CD4-positive, alpha-beta T cell treated with Interleukin-17A for 1 hour (primary cell): ENCODE measurements at regions not wholly inside any gene's neighbourhood (a gene's known extent, or its start where the extent isn't known, plus 50 kb on each side); places are given as distances from the start of the nearest gene placed in this dataset.

Experiments
- DNase-seq: peaks from one replicate; pipeline ENCODE4 v3.0.0-alpha.2; 2020

- DNase-seq = no peak
These were observed 364.9 kb upstream of the CADM1 start for GRCh38 chr11:115869131-115869530.

GRCh38 chr11:115860246-115860645 lies 356.0 kb upstream of the CADM1 start:
- no peak for DNase-seq

- no peak for DNase-seq
These were observed 344.4 kb upstream of the CADM1 start for GRCh38 chr11:115848611-115849010.

- DNase-seq = no peak
These were observed 343.9 kb upstream of the CADM1 start for GRCh38 chr11:115848080-115848479.

- no peak for DNase-seq
These were observed 341.7 kb upstream of the CADM1 start for GRCh38 chr11:115845872-115846271.

GRCh38 chr11:115843685-115844084 lies 339.5 kb upstream of the CADM1 start:
- DNase-seq = no peak

- DNase-seq = no peak
These were observed 338.9 kb upstream of the CADM1 start for GRCh38 chr11:115843111-115843510.

- DNase-seq = no peak
These were observed 315.8 kb upstream of the CADM1 start for GRCh38 chr11:115820026-115820425.

- DNase-seq = no peak
These were observed 314.8 kb upstream of the CADM1 start for GRCh38 chr11:115819014-115819413.

- DNase-seq = no peak
These were observed 313.7 kb upstream of the CADM1 start for GRCh38 chr11:115817844-115818468.

GRCh38 chr11:115808351-115808940 lies 304.2 kb upstream of the CADM1 start:
- DNase-seq = no peak

GRCh38 chr11:115806056-115806455 lies 301.8 kb upstream of the CADM1 start:
- DNase-seq = no peak

GRCh38 chr11:115803073-115803740 lies 299.0 kb upstream of the CADM1 start:
- no peak for DNase-seq

- no peak for DNase-seq
These were observed 298.4 kb upstream of the CADM1 start for GRCh38 chr11:115802641-115803040.

GRCh38 chr11:115792903-115793302 lies 288.7 kb upstream of the CADM1 start:
- DNase-seq = no peak

GRCh38 chr11:115787302-115787701 lies 283.1 kb upstream of the CADM1 start:
- DNase-seq = no peak

GRCh38 chr11:115784796-115785521 lies 280.7 kb upstream of the CADM1 start:
- no peak for DNase-seq

- no peak for DNase-seq
These were observed 276.6 kb upstream of the CADM1 start for GRCh38 chr11:115780646-115781362.

GRCh38 chr11:115778928-115779650 lies 274.9 kb upstream of the CADM1 start:
- DNase-seq = no peak

GRCh38 chr11:115776916-115777315 lies 272.7 kb upstream of the CADM1 start:
- no peak for DNase-seq

- no peak for DNase-seq
These were observed 271.6 kb upstream of the CADM1 start for GRCh38 chr11:115775846-115776245.

- DNase-seq = no peak
These were observed 270.5 kb upstream of the CADM1 start for GRCh38 chr11:115774756-115775155.
